ENCODE measurements at regions not wholly inside any gene's neighbourhood (a gene's known extent, or its start where the extent isn't known, plus 50 kb on each side); places are given as distances from the start of the nearest gene placed in this dataset.

DNA sequence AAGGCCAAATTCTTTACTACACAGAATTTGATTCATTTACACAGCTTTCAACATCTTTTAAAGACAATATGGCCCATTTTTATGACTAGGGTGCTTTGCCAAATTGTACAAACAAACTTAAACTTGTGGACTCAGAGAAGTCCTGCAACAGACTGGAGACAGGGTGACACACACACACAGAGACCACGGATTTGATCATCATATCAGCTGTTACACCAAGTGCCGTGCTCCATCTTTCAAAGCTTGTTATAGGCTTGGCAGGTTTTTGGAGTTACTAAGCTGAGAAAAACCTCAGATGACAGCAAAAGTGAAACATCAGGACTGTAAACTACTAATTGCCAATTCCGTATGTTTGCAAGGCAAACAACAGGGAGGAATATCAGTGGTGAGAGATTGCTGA lies 811.7 kb downstream of the GALC start:
- no peak for DNase-seq (ENCODE audit: low read depth in 2 of 3, low spot score in 2 of 3)

DNA sequence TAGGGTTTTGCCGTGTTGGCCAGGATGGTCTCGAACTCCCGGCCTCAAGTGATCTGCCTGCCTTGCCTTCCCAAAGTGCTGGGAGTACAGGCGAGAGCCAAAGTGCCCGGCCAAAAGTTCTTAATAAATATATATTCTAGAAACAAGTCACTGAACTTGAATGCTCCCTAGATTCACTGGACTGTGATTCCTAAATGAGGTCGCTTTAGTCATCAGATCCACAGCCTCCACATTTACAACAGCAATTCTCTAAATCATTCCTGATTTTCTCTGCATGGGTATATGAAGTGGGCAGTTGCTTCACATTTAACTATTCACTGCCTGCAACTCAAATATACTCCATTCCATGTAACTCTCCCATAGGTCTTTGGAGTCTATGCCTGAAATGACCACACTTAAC lies 813.0 kb downstream of the GALC start:
- DNase-seq (ENCODE audit: low read depth in 2 of 3, low spot score in 2 of 3), result no peak

DNA sequence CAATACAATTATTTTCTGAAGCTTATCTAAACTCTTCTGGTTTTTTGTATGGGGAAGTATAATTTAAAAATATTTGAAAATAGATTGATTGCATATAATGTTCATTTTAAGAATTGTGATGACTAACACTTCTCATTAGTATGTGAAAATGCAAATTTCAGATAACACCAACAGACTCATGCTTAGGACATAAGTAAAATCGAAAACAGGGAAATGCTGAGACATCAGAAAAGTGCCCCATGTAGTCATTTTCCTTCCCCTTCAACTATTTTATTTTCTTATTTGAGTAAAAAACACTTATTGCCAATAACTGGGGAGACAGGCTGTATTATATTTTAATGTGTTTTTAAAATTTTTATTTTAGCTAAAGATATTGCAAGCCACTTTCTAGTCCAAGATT lies 814.7 kb downstream of the GALC start:
- DNase-seq (ENCODE audit: low read depth in 2 of 3, low spot score in 2 of 3), result no peak

DNA sequence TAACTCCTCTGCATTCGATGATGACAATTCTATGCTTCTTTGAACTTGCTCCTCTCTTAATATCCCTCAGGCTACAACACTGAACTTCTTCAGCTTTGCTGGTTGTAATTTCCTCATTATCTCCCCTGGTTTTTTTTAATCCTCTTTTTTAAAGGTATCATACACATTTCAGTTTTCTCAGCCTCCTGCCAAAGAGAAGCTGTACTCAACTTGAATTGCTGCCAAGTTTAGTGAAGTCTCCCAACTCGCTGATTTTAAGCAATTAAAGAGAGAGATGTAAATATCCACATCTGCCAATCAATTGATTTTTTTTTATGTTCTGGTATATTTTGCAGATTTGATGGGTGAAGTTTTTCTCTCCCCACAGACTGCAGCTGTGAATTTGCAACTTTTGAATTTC lies 817.8 kb downstream of the GALC start:
- DNase-seq (ENCODE audit: low read depth in 2 of 3, low spot score in 2 of 3), result no peak

DNA sequence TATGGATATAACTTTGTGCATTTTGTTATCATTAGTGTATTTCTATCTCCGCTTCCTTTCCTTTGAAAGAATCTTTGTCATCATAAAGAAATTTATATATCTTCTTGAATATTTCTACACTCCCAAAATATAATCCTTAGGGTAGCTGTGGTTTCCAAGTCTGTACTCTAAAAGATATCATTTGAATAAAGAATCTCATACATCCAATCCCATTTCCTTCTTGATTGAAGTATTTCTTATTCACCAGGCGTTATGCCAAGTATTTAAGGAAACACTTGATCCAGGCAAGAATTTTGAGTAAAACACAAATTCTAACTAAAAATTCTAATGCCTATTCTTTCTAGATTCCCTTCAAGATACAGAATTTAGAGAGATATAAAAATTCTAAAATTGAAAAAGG lies 821.8 kb downstream of the GALC start:
- no peak for DNase-seq (ENCODE audit: low read depth in 2 of 3, low spot score in 2 of 3)

DNA sequence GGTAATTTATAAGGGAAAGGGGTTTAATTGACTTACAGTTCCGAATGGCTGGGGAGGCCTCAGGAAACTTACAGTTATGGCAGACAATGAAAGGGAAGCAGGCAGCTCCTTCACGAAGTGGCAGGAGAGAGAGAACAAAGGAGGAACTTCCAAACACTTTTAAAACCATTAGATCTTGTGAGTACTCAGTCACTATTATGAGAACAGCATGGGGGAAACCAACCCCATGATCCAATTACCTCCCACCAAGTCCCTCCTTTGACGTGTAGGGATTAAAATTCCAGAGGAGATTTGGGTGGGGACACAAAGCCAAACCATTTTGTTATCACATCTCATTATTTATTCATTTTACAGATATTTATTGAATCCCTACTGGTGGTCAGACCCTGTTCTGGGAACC lies 822.8 kb downstream of the GALC start:
- DNase-seq (ENCODE audit: low read depth in 2 of 3, low spot score in 2 of 3), result no peak

DNA sequence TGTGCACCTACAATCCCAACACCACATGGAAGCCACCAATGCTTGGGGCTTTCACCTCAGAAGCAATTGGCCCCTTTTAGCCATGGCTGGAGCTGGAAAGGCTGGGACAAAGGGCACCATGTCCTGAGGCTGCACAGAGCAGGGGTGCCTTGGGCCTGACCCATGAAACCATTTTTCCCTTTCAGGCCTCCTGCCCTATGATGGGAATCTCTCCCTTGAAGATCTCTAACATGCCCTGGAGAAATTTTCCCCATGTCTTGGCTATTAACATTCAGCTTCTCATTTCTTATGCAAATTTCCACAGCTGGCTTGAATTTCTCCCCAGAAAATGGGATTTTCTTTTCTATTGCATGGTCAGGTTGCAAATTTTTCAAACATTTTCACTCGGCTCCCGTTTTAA lies 823.6 kb downstream of the GALC start:
- DNase-seq (ENCODE audit: low read depth in 2 of 3, low spot score in 2 of 3), result no peak

DNA sequence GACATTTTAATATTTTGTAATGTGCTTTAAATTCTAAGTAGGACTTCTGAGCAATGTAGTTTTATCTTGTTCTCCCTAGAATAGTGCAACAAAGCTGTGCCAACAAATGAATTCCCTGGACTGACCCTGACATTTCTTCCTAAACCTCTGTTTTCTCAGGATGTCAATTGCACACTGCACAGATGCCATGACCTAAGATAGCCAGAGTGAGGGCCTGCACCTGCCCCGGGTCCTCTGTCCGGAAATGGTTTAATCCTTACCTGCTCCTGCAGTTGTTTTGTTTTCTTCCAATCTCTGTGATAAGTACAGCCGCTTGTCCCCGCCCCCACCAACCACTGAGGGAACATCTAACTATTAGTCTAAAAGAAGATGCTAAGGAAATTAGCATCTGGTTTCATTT lies 831.5 kb downstream of the GALC start:
- no peak for DNase-seq (ENCODE audit: low read depth in 2 of 3, low spot score in 2 of 3)

DNA sequence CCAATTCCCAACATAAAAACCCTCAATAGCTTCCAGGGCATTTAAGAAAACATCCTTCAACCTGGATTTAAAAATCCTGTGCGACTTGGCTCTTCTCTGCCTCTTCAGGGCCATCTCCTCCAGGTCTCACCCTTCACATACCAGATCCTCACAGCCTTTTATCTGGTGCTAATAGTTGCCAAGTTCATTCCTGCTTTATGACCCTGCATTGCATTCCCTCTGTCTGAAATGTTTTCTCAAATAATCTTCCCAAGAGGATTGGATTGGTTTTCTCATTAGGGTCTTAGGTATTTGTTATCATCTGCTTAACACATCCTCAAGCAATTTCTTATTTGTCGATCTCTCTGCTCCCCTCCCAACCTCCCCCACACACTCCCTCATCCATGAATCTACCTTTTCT lies 832.0 kb downstream of the GALC start:
- no peak for DNase-seq (ENCODE audit: low read depth in 2 of 3, low spot score in 2 of 3)

DNA sequence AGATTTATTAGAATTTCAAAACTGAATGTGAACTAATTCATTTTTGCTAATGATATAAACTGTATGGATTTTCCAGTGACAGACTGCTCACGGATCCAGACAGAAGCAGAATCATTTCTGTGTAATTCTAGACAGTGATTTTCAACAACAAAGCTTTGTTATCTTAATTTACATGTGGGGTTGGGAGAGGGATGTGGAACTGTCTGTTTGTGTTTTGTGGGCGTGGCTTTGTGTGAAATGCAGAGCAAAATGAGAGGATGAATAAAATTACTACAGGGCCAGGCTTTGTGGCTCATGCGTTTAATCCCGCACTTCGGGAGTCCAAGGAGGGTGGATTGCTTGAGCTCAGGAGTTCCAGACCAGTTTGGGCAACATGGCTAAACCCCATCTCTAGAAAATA lies 834.7 kb downstream of the GALC start:
- DNase-seq (ENCODE audit: low read depth in 2 of 3, low spot score in 2 of 3), result no peak

DNA sequence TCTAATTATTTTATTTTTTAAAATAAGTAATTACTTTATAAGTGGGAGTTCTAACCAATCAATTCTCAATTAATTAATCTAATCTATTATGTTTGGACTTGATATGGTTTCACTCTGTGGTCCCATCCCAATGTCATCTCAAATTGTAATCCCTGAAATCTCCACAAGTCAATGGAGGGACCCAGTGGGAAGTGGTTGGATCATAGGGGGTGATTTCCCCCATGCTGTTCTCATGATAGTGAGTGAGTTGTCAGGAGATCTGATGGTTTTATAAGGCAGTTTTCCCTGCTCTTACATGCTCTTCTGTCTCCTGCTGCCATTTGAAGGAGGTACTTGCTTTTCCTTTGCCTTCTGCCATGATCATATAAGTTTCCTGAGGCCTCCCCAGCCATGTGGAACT lies 836.1 kb downstream of the GALC start:
- no peak for DNase-seq (ENCODE audit: low read depth in 2 of 3, low spot score in 2 of 3)

DNA sequence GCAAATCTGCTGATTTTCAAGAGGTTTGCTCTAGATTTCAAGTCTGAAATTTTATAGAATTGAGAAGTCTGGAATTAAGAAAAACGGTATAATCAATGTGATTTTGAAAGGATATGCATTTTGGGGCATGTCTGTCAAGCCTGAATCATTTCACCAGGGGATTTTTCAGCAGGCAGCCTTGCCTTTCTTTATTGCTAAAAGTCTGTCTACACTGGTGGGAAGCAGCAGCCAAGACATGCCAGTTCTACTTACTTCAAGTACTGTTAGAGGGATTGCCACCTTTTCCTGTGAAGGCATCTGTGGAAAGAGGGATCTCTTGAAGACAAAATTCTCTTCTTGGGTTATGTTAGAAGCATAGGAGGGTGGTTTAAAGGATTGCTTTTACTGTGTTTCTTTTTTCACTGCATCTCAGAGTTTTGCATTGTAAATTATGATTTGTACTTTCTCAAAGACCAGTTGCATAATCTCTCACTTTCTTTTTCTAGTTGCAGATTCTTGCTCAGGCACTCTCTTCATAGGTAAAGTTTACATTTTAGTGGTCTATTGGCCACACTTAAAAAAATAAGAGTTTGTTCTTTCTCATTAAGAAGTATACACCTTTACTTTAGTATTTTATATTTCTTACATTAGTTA lies 837.0 kb downstream of the GALC start:
- no peak for DNase-seq (ENCODE audit: low read depth in 2 of 3, low spot score in 2 of 3)

DNA sequence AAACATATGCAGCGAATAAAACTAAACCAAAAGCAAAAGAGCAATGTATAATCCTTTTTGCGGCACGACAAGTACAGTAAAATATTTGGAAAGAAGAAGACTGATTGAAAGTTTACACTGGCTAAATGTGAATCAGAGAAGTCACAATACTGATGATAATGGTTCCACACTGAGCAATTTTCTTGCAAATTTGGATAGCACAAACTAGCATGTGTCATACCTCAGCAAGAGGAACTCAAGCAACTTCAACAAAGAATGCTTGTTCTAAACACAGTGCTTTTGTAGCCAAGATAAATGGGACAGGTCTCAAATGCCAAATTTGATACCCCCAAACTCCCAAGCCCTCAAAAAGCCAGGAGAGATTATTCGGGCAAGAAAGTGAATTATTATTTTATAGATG lies 839.1 kb downstream of the GALC start:
- DNase-seq (ENCODE audit: low read depth in 2 of 3, low spot score in 2 of 3), result no peak

DNA sequence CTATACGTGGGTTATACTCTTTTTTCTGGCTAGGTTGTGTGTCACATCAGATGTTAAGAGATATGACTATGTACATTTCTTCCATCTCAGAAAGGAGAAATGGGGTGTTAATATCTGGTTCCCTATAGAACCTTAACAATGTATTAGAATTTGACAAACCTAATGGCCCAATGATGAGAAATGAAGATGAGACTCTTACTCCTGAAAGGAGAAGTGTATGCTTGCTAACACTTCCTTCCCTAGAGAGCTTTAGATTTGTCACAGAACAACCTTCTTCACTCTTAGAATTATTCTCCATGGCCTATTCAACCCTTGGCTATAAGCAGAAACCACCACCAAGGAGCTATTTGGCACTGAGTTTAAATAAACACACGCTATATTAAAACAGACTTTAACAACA lies 839.6 kb downstream of the GALC start:
- DNase-seq (ENCODE audit: low read depth in 2 of 3, low spot score in 2 of 3), result no peak

DNA sequence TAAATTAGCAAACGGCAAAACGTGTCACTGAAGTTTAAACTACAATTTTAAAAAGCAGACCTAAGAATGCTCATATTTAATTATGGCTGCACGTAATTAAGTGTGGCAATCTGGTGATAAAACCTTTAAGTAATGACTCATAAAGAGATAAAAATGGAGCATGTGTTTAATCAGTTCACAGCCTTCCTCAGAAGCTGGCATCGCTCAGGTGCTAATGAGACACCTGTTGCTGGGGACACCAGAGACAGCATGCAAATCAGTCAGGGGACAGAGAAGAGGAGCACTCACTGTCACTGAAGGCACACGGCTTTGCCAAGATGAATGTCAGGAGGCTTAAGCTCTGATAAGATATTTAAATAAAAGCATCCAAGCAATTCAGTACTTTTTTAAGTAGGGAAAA lies 840.3 kb downstream of the GALC start:
- DNase-seq (ENCODE audit: low read depth in 2 of 3, low spot score in 2 of 3), result no peak

DNA sequence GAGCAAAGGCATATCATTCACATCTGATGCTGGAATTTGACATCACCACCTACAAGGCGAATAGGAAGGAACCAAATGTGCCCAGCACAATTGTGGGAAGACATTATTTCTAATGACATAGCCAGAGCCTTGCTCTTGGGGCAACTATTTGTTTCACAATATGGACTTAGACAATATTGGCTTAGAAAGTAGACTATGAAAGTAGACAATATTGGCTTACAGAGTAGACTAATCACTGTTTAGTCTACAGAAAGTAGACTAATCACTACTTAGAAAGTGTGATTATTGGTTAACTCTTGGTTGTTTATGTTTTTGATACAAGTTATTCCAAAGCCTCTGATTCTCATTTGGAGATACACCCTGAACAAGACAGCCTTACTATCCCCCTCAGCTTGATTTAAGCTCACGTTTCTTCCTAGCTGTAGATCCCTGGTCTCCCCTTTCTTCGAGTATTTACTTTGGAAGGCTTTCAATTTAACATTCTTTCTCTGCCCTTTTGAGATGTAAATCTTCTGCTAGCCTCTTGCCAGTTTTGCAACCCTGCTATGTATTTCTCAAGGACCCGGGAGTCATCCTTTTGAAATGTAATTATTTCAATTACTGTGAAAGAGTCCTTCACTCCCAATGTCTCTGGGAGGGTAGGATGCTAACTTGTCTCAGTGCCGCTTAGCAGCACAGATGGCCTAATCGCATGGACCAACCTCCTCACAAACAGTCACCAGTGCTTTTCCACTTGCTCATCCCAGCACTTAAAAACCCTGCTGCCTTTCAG lies 843.2 kb downstream of the GALC start:
- DNase-seq (ENCODE audit: low read depth in 2 of 3, low spot score in 2 of 3), result no peak

DNA sequence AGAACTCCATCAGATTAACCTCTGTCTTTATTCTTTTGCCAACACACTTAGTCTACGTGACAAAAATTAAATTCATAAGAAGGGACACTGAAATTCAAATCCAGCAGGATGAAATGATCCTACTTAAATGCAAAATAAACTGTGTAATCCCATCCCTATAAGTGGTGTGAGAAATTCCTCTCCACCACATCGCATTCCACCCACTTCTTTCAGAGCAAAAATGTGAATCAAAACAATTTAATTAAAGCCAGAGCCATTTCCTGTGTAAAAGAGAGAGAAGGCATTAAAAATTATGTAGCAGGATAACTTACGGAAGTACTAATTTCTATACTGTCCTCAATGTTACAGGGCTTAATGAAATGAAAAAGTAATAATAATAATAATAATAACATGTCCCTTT lies 844.3 kb downstream of the GALC start:
- DNase-seq (ENCODE audit: low read depth in 2 of 3, low spot score in 2 of 3), result no peak

DNA sequence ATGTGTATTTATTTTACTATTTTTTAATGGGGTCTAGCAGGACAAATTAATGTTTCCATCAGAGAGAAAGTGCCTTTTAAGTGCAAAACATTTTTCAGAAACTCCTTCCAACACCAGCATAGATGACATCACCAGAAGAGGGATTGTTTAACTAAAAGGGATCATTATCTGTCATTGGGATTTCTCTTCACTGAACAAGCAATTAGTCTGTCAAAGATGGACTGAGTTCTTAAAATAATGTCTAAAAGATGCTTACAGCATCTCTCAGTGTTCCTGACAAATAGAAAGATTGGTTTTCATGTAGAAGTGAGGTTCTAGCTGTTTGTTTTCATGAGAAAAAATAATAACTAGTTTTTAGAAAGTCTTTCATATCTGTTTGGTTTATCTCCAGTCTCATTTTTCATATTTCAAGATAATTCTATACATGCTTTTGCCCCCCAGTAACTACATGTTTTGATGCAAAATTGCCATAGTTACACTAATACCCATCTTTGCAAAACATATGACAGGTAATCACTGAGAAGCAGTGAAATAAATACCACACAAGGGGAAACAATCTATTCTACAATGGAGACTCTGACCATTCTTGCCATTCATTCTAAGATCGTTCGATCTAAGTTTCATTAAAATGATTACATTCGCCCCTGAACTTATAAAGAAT lies 850.3 kb downstream of the GALC start:
- no peak for DNase-seq (ENCODE audit: low read depth in 2 of 3, low spot score in 2 of 3)

DNA sequence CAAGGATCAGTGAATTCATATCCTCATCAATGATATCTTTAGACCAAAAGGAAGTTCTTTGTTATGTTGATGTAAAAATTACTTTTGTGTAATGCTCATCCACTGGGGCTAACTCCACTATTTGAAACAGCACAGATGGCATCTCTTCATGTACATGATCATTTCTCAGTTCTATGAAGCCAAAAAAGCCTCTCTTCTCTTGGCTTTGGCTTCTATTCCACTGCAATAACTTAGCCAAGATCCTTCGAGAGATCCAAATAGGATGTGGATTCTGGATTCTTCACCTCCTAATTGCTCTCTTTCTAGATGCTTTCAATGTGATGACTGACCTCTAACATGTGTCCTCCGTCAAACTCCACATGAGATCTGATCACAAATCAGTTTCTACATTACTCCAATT lies 851.2 kb downstream of the GALC start:
- DNase-seq (ENCODE audit: low read depth in 2 of 3, low spot score in 2 of 3), result no peak

DNA sequence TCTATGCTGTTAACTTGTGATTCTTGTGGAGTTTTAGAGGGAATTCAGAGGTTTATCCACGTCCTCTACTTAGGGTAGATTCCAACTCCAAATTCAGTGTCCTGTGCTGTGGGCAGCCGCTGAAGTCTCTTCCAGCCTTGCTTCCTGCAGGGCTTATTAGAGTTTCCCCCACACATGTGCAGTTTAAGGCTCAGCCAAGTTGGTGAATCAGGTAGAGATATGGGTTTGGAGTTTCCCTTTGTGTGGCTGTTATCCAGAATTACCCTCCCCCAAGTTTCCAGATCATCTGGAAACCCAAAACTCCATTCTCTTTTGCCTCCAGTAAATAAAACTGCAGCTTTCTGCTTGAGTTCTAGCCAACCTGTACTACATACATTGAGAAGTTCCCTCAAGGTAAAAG lies 853.7 kb downstream of the GALC start:
- no peak for DNase-seq (ENCODE audit: low read depth in 2 of 3, low spot score in 2 of 3)

DNA sequence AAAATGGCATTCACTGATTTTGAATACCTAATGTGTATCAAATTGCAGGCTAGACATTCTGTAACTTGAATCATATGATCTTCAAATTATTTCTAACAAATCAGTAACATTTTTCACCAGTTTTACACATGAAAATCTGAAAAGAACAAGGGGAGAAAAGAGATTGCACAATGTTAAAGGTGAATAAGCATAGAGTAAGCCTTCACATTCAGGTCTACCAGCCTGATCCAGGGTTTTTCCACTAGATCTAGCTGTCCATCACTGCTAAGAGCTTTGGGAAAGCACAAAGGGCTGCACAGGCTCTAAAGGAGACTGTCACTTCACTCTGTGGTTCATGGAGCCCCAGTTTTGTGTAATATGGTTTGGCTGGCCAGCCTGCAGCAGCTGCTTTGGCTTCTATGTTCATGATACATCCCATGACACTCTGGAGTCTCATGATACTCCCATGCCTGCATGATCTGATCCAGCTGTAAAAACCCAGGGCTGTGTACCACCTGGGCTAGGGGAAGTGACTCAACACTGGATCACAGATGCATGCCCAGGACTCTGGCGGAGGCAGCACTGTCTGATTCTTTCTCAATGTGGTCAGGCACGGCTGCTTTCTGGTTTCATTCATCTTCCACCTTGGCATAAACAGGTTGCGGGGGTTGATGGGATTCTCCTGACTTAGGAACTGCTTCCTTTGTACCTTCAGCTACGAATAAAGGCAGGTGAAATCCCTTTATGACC lies 859.7 kb downstream of the GALC start:
- no peak for DNase-seq (ENCODE audit: low read depth in 2 of 3, low spot score in 2 of 3)

DNA sequence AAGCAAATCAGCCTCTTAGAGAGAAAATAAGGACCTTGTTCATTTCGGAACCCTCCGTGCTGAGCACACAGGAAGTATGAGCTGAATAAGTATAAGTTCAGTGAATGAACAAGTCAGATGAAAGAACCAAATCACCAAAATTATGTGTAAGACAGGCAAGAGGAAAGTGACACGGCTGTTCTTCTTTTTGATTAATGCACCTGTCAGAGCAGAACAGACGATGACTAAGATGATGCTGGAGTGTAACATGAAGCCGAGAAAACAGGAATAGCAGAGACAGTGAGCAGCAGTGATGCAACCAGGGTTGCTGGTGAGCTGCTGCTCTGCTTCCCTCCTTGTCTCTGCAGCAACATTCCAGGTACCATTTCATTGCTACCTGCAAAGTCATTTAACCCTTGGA lies 861.1 kb downstream of the GALC start:
- no peak for DNase-seq (ENCODE audit: low read depth in 2 of 3, low spot score in 2 of 3)

All from activated CD8-positive, alpha-beta memory T cell treated with anti-CD3 and anti-CD28 coated beads for 48 hours (primary cell).